ENCODE measurements at regions not wholly inside any gene's neighbourhood (a gene's known extent, or its start where the extent isn't known, plus 50 kb on each side); places are given as distances from the start of the nearest gene placed in this dataset.
"Not testable (repeated sequence)": the region's sequence is repeated elsewhere in the genome, so short reads cannot be mapped to it uniquely, and the experiment has no call there.

GRCh38 chr6:74000666-74001490 lies 304.9 kb downstream of the CD109 start:
- no peak for DNase-seq
- Histone ChIP-seq H3K36me3 (no peaks in the 10 kb centered on the region), H3K9me3 (no peaks in the 10 kb centered on the region), H3K4me3 (no peak overlapping the region), H3K27me3 (no peaks in the 10 kb centered on the region), H3K4me1 (no peaks in the 10 kb centered on the region), H3K27ac (peak overlapping the region in 1 of 4 donors; percentile 23)
- WGBS, 2 donors: 60 to 66% methylated on average over 5 of the region's 5 CpGs
- intact Hi-C loops (cut with DNase I): no loop called here
- TF ChIP-seq, protein P1, sequence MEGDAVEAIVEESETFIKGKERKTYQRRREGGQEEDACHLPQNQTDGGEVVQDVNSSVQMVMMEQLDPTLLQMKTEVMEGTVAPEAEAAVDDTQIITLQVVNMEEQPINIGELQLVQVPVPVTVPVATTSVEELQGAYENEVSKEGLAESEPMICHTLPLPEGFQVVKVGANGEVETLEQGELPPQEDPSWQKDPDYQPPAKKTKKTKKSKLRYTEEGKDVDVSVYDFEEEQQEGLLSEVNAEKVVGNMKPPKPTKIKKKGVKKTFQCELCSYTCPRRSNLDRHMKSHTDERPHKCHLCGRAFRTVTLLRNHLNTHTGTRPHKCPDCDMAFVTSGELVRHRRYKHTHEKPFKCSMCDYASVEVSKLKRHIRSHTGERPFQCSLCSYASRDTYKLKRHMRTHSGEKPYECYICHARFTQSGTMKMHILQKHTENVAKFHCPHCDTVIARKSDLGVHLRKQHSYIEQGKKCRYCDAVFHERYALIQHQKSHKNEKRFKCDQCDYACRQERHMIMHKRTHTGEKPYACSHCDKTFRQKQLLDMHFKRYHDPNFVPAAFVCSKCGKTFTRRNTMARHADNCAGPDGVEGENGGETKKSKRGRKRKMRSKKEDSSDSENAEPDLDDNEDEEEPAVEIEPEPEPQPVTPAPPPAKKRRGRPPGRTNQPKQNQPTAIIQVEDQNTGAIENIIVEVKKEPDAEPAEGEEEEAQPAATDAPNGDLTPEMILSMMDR (IDR thresholded peaks at IDR 0.05): no peak
- TF ChIP-seq POLR2A (IDR thresholded peaks at IDR 0.05): no peak

GRCh38 chr6:73990609-73991238 lies 294.7 kb downstream of the CD109 start:
- H3K27me3 ChIP-seq; DNase-seq; H3K4me3 ChIP-seq; H3K36me3 ChIP-seq; H3K4me1 ChIP-seq; intact Hi-C loops (cut with DNase I); H3K27ac ChIP-seq; H3K9me3 ChIP-seq: not testable (repeated sequence)
- WGBS, 2 donors: 95% methylated on average over 4 to 14 of the region's 30 CpGs

GRCh38 chr6:73989428-73989827 lies 293.4 kb downstream of the CD109 start:
- H3K27ac ChIP-seq: no peak overlapping the region
- DNase-seq: no peak
- no peaks in the 10 kb centered on the region for H3K9me3 ChIP-seq
- intact Hi-C loops (cut with DNase I): no loop called here
- no peaks in the 10 kb centered on the region for H3K36me3 ChIP-seq
- H3K4me1 ChIP-seq: no peaks in the 10 kb centered on the region
- H3K4me3 ChIP-seq: no peak overlapping the region
- no peaks in the 10 kb centered on the region for H3K27me3 ChIP-seq
- 81 to 93% methylated on average over 3 of the region's 3 CpGs for WGBS, 2 donors
- TF ChIP-seq POLR2A (IDR thresholded peaks at IDR 0.05): no peak
- TF ChIP-seq, protein P1 (IDR thresholded peaks at IDR 0.05): no peak

GRCh38 chr6:73985891-73986290 lies 289.9 kb downstream of the CD109 start:
- Histone ChIP-seq H3K27ac (no peak overlapping the region), H3K9me3 (no peaks in the 10 kb centered on the region), H3K4me3 (no peak overlapping the region), H3K27me3 (no peaks in the 10 kb centered on the region), H3K4me1 (no peaks in the 10 kb centered on the region), H3K36me3 (no peaks in the 10 kb centered on the region)
- no peak for DNase-seq
- TF ChIP-seq, protein P1 (IDR thresholded peaks at IDR 0.05): no peak
- no peak for TF ChIP-seq POLR2A (IDR thresholded peaks at IDR 0.05)
- 0 to 13% methylated on average over 2 of the region's 2 CpGs for WGBS, 2 donors
- intact Hi-C loops (cut with DNase I): no loop called here

GRCh38 chr6:73984571-73985210 lies 288.7 kb downstream of the CD109 start:
- Histone ChIP-seq H3K27ac (no peak overlapping the region), H3K27me3 (no peaks in the 10 kb centered on the region), H3K4me1 (no peaks in the 10 kb centered on the region), H3K36me3 (no peaks in the 10 kb centered on the region), H3K4me3 (no peak overlapping the region), H3K9me3 (no peaks in the 10 kb centered on the region)
- no peak for TF ChIP-seq POLR2A (IDR thresholded peaks at IDR 0.05)
- TF ChIP-seq, protein P1 (IDR thresholded peaks at IDR 0.05): no peak
- intact Hi-C loops (cut with DNase I): no loop called here
- DNase-seq: no peak
- 60 to 63% methylated on average over 2 of the region's 2 CpGs for WGBS, 2 donors
